M059J (cell line): ENCODE measurements at regions not wholly inside any gene's neighbourhood (a gene's known extent, or its start where the extent isn't known, plus 50 kb on each side); places are given as distances from the start of the nearest gene placed in this dataset.

Source experiments
- DNase-seq: peaks from one replicate; pipeline ENCODE4 v3.0.0-alpha.2; 2012; ENCODE audit warnings: low read depth

DNA sequence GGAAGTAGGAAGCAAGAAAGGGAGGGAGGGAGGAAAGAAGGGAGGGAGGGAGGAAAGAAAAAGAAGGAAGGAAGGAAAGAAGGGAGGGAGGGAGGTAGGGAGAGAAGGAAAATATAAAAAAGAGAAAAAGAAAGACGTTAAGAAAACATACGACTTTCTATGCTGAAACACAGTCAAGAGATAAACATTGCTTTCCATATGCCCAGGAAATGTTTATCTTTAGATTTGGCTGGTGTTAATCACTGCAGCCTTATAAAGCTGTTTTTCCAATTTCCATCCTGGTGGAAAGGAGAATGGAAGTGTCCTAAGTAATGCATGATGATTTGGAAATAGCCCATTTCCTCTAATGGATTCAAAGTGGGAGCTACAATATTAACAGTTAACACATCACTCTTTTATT is 524.3 kb downstream of the MTRR start:
- no peak for DNase-seq

DNA sequence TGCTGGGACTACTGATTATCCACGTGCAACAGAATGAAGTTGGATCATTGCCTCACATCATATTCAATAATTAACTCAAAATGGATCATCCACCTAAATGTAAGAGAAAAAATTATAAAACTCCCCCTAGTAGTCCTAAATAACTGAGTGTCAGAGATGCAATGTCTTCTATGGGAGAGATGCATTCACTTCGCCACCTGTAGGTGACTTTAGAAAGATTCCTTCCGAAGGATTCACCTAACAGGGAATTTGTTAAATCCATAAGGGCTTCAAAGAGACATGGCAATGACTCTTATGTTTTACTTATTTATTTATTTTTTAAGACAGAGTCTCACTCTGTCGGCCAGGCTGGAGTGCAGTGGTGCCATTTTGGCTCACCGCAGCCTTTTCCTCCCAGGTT is 526.0 kb downstream of the MTRR start:
- DNase-seq, result no peak

DNA sequence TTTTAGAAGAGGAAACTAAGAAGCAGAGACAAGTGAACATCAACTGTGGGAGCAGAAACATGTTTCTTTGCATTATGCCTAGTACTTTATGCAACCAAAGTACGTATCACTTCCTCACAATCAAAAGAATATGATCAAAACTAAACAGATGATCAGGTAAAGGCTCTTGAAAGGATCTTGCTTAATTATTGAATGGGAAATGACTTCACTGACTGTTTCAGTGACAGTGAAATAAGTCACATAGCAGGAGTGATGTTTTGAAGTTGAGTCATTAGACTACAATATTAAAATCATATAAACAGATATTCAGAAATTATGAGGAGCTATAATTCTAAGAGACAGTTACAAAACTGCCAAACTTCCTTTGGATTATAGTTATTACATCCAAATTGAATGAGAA is 527.3 kb downstream of the MTRR start:
- no peak for DNase-seq

DNA sequence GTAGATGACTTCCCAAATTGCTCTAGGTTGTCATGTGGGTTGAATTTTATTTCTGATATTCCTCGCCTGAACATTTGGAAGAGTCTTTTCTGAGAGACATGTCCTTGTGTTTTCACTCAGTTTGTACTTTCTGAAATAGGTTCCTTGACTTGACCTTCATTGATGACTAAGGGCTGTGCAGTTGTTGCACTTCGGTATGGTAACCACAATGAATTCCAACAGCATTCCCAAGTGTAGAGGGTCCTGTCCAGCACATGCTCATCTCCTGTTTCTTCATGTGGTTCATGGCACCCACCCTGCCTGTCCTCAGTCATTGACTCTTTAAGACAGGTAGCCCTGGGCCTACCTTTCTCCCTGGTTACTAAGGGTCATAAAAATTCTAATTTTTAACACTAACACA is 527.8 kb downstream of the MTRR start:
- no peak for DNase-seq

DNA sequence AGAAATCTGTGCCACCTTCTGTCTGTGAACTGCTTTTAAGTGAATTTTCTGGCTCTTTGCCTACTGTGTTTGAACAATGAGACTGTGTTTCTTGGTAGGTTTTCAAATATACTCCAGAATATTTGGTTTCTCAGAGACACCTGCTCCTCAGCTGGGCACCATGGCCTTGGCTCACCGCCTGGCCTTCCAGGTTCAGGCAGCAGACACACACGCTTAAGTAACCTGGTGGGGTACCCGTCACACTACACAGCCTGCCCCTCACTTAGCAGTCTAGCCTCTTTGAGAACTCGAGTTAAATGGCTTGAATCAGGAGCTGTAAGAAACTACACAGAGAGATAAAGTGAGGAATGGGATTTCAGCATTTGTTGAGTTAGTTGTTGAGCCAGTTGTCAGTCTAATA is 530.5 kb downstream of the MTRR start:
- DNase-seq, result no peak

DNA sequence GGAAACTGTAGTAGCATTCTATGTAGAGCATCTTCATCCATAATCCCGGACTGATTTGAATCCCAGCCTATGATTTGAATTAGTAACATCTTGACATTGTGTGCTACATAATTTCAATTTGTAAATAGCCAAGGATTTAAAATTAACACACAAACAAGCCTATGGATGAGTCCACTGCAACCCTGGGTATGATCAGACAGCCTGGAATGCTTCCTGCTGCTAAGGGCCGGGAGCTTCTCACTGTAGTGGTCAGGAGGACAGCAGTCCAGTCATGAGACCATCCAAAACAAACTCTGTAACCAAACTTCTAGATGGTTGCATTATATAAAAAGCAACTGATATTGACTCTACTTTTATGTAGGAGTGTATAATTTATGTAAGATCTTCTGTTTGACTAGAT is 539.3 kb downstream of the MTRR start:
- DNase-seq, result no peak

DNA sequence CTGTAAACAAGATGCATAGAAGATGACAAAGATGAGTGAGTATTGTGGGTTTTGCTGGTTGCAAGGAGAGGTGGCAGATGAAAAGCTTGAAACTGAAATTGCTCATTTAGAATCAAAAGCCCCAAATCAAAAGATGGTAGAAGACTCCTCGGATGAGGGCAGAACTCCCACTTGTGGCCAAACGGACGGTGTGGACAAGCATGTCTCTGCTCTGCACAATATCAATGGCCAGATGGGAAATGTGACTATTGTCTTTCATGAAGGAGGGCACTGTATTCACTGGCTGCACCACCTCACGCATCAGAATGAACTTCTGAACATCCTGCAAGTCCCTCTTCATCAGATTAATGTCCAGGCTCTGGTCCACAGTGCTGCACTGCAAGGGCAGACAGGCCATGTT is 541.7 kb downstream of the MTRR start:
- no peak for DNase-seq

DNA sequence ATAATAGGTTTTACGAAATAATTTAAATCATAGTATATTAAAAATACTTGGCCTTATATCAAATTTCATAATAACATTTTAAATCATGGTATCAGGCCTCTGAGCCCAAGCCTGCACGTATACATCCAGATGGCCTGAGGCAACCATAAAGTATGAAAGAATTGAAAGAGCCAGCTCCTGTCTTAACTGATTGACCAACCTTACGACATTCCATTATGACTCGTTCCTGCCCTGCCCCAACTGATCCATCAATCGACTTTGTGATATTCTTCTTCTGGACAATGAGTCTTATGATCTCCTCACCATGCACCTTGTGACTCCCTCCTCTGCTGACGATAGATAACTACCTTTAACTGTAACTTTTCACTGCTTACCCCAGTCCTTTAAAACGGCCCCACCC is 545.0 kb downstream of the MTRR start:
- DNase-seq, result no peak

DNA sequence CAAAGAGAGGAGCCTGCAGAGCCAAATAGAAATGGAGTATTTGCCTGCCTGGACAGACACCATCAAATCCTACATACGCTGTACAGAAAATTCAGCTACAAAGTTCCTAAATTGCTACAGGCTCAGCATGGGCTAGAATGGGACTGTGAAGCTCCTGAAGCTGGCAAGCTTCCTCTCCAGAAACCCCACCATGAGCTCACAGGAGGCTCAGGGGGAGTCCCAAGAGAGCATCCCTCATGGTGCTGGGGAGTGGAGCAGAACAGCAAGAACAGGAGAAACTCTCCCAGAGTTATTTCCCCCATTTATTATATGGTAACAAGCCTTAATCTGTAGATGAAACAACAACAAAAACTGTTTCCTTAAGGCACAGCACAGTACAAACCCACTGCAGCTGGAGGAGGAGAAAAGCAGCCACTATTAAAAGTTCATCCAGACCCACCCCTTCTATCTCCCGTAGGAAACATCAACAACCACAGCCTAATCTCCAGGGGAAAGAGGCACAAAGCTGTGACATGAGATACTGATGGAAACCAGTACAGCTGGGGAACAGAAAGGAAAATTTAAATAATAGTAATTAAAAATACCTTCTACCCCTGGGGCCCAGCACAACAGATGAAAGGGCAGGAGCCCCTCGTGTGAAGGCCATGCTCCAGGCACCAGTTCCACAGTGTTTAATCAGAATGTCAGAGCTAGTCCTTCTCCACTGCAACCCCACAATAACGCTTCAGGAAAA is 548.5 kb downstream of the MTRR start:
- no peak for DNase-seq

DNA sequence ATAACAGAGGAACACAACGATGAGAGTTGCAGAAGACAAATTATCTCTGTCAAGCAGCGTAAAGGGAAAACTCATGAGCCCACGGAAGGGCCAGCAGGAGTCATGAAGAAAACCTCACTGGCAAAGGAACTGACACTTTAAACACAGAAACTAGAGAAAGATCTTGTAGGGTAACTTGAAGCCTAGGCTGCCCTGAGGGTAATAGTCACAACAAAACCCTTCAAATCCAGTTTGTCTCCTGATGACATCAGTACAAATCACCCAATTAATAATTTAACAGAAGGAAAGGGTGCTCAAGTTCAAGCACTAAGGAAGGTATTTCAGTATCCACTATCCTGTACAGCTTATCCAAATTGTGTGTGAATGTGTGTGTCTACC is 549.1 kb downstream of the MTRR start:
- peak; percentile 3 for DNase-seq

DNA sequence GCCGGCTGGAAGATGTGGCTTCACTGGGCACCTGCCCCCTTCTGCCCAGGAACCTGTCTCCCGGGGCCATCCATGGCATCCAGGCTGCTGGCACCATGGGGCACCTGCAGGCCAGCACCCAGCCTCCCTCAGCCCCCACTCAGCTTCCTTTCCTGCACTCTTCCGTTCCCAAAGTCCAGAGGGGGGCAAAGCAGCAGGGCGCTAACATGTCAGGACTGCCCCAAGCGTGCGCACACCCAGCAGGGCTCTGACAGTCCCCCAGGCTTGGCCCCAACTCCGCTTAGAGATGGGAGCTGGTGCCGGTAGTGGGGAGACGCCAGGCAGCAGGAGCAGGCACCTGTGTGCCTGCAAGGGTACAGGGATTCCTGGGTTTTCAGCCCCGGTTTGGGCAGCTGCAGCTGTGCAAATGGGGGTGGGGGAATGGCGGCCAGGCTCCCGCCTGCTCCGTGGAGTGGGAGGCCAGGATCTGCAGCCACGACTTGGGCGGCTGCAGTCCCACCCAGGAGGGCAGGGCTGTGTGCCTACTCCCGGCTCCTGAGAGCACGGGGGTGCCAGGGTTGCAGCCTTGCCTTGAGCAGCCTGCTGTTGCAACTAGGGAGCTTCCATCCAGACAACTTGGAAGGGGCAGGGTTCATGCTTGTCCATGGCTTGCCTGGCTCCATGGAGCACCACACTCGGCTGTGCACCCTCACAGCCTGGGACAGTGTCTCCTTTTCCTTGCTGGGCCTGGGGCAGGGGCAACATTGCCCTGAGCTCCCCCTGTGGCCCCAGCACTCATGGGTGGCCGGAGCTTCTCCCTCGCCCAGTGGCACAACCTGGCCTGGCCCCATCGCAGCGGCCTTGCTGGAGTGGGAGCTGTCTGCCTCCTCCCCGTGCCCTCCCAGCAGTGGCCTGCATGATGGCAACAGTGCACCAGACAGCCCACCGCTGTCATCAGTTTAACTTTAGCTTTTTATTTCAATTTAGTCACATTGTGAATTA is 561.1 kb downstream of the MTRR start:
- DNase-seq, result no peak

DNA sequence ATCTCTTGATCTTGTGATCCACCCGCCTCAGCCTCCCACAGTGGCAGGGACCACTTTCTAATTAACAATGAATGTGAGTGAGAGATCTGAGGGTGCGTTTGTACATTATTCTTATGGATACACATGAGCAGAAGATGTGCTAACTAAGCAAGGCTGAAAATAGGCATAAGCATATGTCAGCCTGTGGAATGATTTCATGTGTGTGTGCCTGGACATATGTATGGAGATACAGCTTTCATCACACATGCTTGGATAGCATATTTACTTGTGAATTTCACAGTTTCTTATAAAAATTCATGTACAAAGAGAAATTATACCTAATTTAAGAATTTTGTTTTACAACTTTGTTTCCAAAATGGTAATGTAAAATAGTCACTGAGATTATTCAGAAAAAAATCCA is 565.6 kb downstream of the MTRR start:
- no peak for DNase-seq

DNA sequence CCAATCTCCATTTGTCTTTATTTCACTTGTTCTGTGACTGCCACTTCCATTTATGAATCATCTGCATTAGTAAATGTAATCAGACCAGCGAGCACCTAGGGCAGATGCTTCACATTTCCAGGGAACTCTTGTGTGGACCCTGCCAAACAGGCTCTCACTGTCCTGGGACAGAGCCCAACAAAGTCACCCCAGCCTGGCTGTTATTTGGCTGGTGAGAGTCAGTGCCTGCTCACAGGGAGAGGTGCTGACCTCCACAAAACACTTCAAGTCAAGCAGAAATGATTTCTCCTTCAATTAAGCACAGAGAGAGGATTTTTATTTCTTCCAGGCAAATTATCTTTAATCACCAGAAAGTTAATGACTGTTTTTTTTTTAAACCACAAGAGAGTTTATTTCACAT is 568.0 kb downstream of the MTRR start:
- DNase-seq, result no peak

DNA sequence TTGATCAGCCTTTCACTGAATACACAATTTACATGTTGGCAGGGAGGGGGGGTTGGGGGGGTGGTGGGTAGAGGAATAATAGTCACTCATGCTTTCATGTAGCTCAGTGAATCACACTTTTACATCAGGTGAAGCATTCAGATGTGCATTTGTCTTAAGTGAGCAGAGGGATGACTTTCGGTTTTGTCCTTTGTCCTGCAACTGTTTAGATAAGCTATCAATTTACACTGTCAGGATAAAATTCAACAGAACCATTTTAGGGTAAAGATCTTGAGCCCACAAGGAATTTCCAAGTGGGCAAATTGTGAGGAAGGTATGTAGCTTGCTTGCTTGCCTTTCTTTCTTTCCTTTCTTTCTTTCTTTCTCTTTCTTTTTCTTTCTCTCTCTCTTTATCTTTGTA is 576.2 kb downstream of the MTRR start:
- no peak for DNase-seq

DNA sequence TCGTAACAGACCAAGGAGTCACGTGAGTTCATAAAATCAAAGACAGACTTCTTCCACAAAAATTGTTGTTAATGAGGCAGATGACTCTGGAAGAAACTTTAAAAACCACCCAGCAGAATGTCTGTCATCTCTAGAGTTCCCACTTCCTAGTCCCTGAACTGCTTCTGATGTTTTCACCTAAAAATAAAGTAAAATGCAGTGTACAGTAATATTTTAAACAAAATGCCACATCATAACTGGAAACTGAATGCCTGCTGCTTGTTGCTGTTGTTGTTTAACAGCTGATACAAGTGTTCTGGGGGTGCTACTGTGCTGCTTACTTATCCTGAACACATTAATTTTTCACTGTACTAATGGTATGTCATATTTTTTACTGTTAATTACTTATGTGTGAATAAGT is 577.2 kb downstream of the MTRR start:
- DNase-seq, result no peak

DNA sequence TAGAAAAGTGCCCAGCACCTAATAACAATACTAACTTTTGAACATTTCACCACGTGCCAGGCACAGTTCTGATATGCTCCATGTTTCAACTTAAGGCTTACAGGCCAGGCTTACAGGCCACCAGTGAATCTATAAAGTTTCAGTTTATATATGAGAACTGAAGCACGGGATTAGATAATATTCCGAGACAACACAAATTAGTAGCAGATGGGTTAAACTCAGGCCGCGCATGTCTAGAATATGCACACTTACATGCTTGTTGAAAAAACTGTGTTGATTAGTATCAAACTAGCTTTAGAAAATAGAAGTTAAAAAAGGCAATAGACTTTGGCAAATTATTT is 587.9 kb downstream of the MTRR start:
- DNase-seq, result no peak

DNA sequence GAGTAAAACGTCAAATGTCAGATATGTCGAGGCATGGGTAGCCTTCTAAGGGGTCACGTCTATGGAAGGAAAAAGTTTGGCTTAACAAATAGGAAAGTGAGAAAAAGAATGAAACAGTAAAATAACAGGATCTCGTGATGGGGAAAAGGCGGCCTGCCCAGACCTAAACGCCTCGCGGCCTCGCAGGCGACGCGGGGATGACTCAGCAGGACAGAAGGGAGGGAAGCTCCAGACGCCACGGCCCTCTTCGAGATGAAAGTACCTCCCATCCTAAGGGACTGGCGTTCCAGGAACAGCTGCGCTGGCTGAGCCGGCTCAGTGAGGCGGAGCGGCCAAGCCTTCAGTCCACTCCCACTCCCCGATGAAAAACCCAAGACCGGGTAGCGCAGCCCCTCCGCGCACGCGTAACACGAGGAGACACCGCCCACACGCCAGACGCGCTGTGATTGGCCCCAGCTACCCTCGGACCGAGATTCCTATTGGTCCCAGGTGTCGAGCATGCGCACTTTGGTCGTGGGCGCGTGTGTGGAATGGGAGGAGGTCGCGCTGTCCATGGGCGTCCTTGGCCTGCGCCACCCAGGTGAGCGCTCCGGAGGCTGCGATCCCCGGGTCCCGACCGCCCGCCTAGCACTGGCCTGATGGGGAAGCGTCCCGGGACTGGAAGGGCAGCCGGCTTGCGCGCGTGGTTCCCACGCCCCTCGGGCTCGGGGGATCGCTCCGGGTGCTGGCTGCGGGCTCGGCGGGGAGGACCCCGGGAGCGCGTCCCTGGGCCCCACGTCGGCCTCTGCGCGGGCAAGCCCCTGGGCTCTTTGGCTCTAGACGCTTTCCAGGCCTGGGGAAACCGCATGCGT is 588.5 kb downstream of the MTRR start:
- DNase-seq, result no peak

DNA sequence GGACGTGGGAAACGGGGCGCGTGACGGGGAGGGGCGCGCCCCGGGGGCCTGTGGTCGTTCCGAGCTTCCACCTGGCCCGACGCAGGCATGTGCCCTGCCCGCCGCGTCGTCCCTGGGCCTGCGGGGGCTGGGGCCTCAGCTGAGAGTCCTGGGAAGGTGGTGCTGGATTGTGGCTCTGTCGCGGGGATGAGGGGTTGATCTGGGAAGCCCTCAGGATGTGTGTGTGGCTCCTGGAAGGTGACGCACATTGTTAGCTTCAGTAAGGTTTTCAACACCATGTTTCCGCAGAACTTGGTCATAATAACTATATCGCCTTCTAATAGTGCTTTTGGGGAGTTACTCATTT is 589.1 kb downstream of the MTRR start:
- DNase-seq, result no peak

DNA sequence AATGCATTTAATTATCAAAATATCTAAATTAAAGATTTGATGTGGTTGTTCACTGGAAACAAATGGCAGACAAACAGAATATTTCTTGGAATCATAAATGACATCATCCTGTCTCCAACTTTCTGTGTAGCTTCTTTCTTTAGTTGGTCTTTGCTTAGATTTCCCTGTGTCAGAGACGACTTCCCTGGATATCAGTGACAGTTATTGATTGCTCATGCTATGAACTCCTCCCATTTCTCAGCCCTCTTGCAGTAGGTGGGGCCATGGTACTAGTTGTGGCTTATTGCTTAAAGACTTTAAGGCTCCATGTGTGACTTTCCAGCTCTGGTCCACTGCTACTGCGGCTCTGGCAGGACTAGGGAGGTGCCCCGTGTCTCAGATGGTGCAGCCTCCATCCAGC is 592.6 kb downstream of the MTRR start:
- no peak for DNase-seq

DNA sequence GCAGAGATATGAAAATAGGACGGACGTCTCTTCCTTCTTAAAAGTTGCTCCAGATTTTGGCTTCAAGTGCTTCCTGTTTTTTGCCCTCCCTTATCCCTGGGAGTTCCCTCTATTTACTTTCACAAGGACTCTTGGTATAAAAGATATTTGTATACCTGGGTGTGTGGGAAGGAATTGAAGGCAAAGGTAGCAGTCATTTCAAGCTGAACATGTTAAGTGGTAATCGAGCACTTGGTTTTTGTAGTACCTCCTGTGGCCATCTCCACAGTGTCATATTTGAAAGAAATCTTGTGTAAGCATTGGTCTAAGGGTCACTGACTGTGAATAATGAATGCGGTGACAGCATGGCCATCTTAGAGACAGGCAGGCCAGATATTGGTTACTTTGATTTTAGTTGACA is 593.6 kb downstream of the MTRR start:
- DNase-seq, result no peak

DNA sequence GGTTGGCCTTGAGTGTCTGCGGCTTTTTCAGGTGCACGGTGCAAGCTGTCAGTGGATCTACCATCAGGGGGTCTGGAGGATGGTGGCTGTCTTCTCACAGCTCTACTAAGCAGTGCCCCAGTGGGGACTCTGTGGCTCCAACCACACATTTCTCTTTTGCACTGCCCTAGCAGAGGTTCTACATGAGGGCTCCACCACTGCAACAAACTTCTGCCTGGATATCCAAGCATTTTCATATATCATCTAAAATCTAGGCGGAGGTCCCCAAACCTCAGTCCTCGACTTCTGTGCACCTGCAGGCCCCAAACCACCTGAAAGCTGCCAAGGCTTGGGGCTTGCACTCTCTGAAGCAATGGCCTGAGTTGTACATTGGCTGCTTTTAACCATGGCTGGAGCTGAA is 601.5 kb downstream of the MTRR start:
- no peak for DNase-seq

DNA sequence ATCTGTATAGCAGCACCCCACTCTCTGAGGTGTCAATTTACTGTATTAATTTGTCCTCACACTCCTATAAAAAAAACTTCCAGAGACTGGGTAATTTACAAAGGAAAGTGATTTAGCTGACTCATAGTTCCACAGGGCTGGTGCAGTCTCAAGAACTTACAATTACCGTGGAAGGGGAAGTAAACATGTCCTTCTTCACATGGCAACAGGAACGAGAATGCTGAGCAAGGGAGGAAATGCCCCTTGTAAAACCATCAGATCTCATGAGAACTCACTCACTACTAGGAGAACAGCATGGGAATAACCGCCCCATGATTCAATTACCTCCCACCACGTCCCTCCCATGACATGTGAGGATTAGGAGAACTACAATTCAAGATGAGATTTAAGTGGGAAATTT is 602.6 kb downstream of the MTRR start:
- peak; percentile 5 for DNase-seq

DNA sequence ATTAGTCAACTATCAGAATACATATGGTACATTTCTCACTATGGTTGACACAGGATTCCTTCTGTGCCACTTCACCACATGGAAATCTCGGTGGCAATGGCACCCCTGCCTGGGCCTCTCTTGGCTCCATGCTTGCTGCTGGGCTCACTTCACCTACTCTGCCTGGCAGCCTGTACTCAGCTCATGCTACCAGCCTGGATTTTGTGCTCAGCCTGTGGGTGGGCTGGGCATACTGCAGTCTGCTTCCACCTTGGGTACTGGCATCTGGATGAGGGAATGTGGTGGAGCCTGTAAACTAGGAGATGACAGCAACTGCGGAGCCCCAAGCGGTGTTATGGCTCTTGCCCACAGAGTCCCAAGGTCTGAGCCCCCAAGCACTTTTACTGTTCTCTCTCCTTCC is 604.1 kb downstream of the MTRR start:
- no peak for DNase-seq
